MM.1S (cell line): ENCODE measurements at regions not wholly inside any gene's neighbourhood (a gene's known extent, or its start where the extent isn't known, plus 50 kb on each side); places are given as distances from the start of the nearest gene placed in this dataset.

ENCODE experiments used
- EZH2phosphoT487 ChIP-seq: fragments of 300-600 bp; sonication (generic); IDR thresholded peaks from 2 replicates; pipeline ENCODE4 v1.6.1; 2018; ENCODE audit warnings: antibody characterized with exemption, low read length
- TF ChIP-seq, protein P1 (sequence below): fragments of 300-600 bp; sonication (generic); IDR thresholded peaks from 2 replicates; pipeline ENCODE4 v1.5.1; 2016; ENCODE audit warnings: antibody characterized with exemption, low read length, mixed read lengths

- TF ChIP-seq, protein P1, sequence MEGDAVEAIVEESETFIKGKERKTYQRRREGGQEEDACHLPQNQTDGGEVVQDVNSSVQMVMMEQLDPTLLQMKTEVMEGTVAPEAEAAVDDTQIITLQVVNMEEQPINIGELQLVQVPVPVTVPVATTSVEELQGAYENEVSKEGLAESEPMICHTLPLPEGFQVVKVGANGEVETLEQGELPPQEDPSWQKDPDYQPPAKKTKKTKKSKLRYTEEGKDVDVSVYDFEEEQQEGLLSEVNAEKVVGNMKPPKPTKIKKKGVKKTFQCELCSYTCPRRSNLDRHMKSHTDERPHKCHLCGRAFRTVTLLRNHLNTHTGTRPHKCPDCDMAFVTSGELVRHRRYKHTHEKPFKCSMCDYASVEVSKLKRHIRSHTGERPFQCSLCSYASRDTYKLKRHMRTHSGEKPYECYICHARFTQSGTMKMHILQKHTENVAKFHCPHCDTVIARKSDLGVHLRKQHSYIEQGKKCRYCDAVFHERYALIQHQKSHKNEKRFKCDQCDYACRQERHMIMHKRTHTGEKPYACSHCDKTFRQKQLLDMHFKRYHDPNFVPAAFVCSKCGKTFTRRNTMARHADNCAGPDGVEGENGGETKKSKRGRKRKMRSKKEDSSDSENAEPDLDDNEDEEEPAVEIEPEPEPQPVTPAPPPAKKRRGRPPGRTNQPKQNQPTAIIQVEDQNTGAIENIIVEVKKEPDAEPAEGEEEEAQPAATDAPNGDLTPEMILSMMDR = no peak
- no peak for TF ChIP-seq EZH2phosphoT487
These were observed 1127.6 kb upstream of the SEL1L start for GRCh38 chr14:82661258-82661657.
